IMR-90 (cell line): ENCODE measurements at regions not wholly inside any gene's neighbourhood (a gene's known extent, or its start where the extent isn't known, plus 50 kb on each side); places are given as distances from the start of the nearest gene placed in this dataset.

ENCODE experiments used
- ATAC-seq: fragments of 200-7000 bp; cut with Tn5 transposase; 2 replicates; pipeline ENCODE4 v1.9.1; 2020; ENCODE audit warnings: low read depth, mild to moderate bottlenecking, moderate library complexity
- BruUV-seq: library from RNA; stranded (reverse); fragments of 400-500 nt; replicated peaks from 2 replicates; lab custom pipeline; 2021; lab: Mats Ljungman, UMichigan
- CTCF ChIA-PET: fragments of 300-600 bp; formaldehyde crosslinking; extraction: SDS; loops from one replicate; lab custom pipeline; 2021; ENCODE audit warnings: antibody characterized with exemption; lab: Yijun Ruan, JAX
- POLR2A ChIA-PET: fragments of 300-600 bp; sonication (Branson Sonifier 250); formaldehyde crosslinking; loops from one replicate; lab custom pipeline; 2022; ENCODE audit warnings: antibody characterized with exemption; ENCODE audit not compliant: unreplicated experiment; lab: Charles Lee
- DNase-seq: peaks from one replicate; pipeline ENCODE4 v3.0.0; 2013
- H2AFZ ChIP-seq: replicated peaks from 2 replicates; pipeline ENCODE3; 2013; ENCODE audit warnings: low read length, mild to moderate bottlenecking; ENCODE audit not compliant: poor library complexity
- H2AK5ac ChIP-seq: 2 replicates; pipeline ENCODE4 v1.6.1; 2013; ENCODE audit warnings: low read depth, low read length, inconsistent platforms
- H2AK9ac ChIP-seq: replicated peaks from 2 replicates; pipeline ENCODE3; 2013; ENCODE audit warnings: mild to moderate bottlenecking, low read depth, low read length, moderate library complexity; ENCODE audit not compliant: poor library complexity
- H2BK120ac ChIP-seq: 2 replicates; pipeline ENCODE4 v1.6.1; 2013; ENCODE audit warnings: low read depth, low read length, inconsistent platforms
- H2BK15ac ChIP-seq: 3 replicates; pipeline ENCODE4 v1.6.1; 2013; ENCODE audit warnings: low read depth, low read length, inconsistent platforms
- H2BK20ac ChIP-seq: 2 replicates; pipeline ENCODE4 v1.6.1; 2013; ENCODE audit warnings: low read depth, mild to moderate bottlenecking, inconsistent platforms, low read length, moderate library complexity
- H2BK5ac ChIP-seq: 2 replicates; pipeline ENCODE4 v1.6.1; 2013; ENCODE audit warnings: mild to moderate bottlenecking, low read depth, low read length, inconsistent platforms; ENCODE audit not compliant: poor library complexity, severe bottlenecking
- H3K14ac ChIP-seq: replicated peaks from 2 replicates; pipeline ENCODE4 v1.6.1; 2013; ENCODE audit warnings: low read depth, low read length, inconsistent platforms
- H3K18ac ChIP-seq: 2 replicates; pipeline ENCODE4 v1.6.1; 2013; ENCODE audit warnings: low read depth, low read length, control low read depth
- H3K23ac ChIP-seq: 2 replicates; pipeline ENCODE4 v1.6.1; 2013; ENCODE audit warnings: low read depth, low read length, inconsistent platforms
- H3K27ac ChIP-seq: 2 replicates; pipeline ENCODE4 v1.5.1; 2013; ENCODE audit warnings: mild to moderate bottlenecking, control low read depth, low read length; ENCODE audit not compliant: insufficient read depth
- H3K27me3 ChIP-seq: 2 replicates; pipeline ENCODE4 v1.6.1; 2013; ENCODE audit warnings: low read length; ENCODE audit not compliant: control insufficient read depth, insufficient read depth
- H3K36me3 ChIP-seq: 2 replicates; pipeline ENCODE4 v1.6.1; 2013; ENCODE audit warnings: low read length, mixed read lengths; ENCODE audit not compliant: control insufficient read depth, insufficient read depth
- H3K4ac ChIP-seq: 2 replicates; pipeline ENCODE4 v1.6.1; 2013; ENCODE audit warnings: low read depth, low read length, inconsistent platforms
- H3K4me1 ChIP-seq: 2 replicates; pipeline ENCODE4 v1.6.1; 2013; ENCODE audit warnings: low read length, mixed read lengths; ENCODE audit not compliant: control insufficient read depth, insufficient read depth
- H3K4me2 ChIP-seq: 2 replicates; pipeline ENCODE4 v1.6.1; 2013; ENCODE audit warnings: low read depth, mild to moderate bottlenecking, control low read depth, low read length, moderate library complexity
- H3K4me3 ChIP-seq: 2 replicates; pipeline ENCODE4 v1.5.1; 2013; ENCODE audit warnings: low read depth, mild to moderate bottlenecking, control low read depth, low read length, moderate library complexity; ENCODE audit not compliant: insufficient read depth
- H3K56ac ChIP-seq: 2 replicates; pipeline ENCODE4 v1.6.1; 2013; ENCODE audit warnings: low read length, inconsistent platforms; ENCODE audit not compliant: insufficient read depth; ENCODE audit errors: extremely low read depth
- H3K79me1 ChIP-seq, 2 experiments: 2 replicates each; pipeline ENCODE4 v1.6.1; 2013; ENCODE audit warnings: low read length in 2 of 2, inconsistent platforms in 1 of 2, low read depth in 1 of 2
- H3K9ac ChIP-seq: 2 replicates; pipeline ENCODE4 v1.6.1; 2013; ENCODE audit warnings: low read depth, low read length, control low read depth
- H3K9me1 ChIP-seq: 2 replicates; pipeline ENCODE4 v1.6.1; 2013; ENCODE audit warnings: low read length, inconsistent platforms; ENCODE audit not compliant: insufficient read depth
- H3K9me3 ChIP-seq: 2 replicates; pipeline ENCODE4 v1.6.1; 2013; ENCODE audit warnings: low read length; ENCODE audit not compliant: control insufficient read depth, insufficient read depth
- H4K20me1 ChIP-seq: 2 replicates; pipeline ENCODE4 v1.6.1; 2013; ENCODE audit warnings: low read length, inconsistent platforms; ENCODE audit not compliant: insufficient read depth
- H4K5ac ChIP-seq: 2 replicates; pipeline ENCODE4 v1.6.1; 2013; ENCODE audit warnings: mild to moderate bottlenecking, low read depth, low read length, control low read depth
- H4K8ac ChIP-seq, 2 experiments: 2 replicates each; pipeline ENCODE4 v1.6.1; 2013; ENCODE audit warnings: low read depth in 2 of 2, low read length in 2 of 2, control low read depth in 1 of 2, inconsistent platforms in 1 of 2
- H4K91ac ChIP-seq: 2 replicates; pipeline ENCODE4 v1.6.1; 2013; ENCODE audit warnings: low read depth, low read length, inconsistent platforms; ENCODE audit not compliant: insufficient read depth
- CEBPB ChIP-seq: IDR thresholded peaks from 2 replicates; pipeline ENCODE4 v1.6.1; 2012; ENCODE audit warnings: low read depth, low read length, improper control_type of control experiment
- CHD1 ChIP-seq: IDR thresholded peaks from 2 replicates; pipeline ENCODE4 v1.6.1; 2012; ENCODE audit warnings: low read depth, low read length, improper control_type of control experiment
- FOS ChIP-seq: fragments of 150-350 bp; IDR thresholded peaks from 2 replicates; pipeline ENCODE4 v1.6.1; 2016; ENCODE audit warnings: low read depth, low read length
- MAFK ChIP-seq: IDR thresholded peaks from 2 replicates; pipeline ENCODE4 v1.6.1; 2012; ENCODE audit warnings: low read depth, low read length, improper control_type of control experiment
- MXI1 ChIP-seq: IDR thresholded peaks from 2 replicates; pipeline ENCODE4 v1.6.1; 2012; ENCODE audit warnings: low read depth, mild to moderate bottlenecking, low read length, moderate library complexity, borderline replicate concordance
- NFE2L2 ChIP-seq: fragments of 150-350 bp; IDR thresholded peaks from 2 replicates; pipeline ENCODE4 v1.6.1; 2016; ENCODE audit warnings: low read depth, mild to moderate bottlenecking, low read length
- POLR2A ChIP-seq: IDR thresholded peaks from 2 replicates; pipeline ENCODE4 v1.6.1; 2012; ENCODE audit warnings: mild to moderate bottlenecking, low read depth, low read length
- RCOR1 ChIP-seq: IDR thresholded peaks from 2 replicates; pipeline ENCODE4 v1.6.1; 2012; ENCODE audit warnings: mild to moderate bottlenecking, low read length, improper control_type of control experiment; ENCODE audit not compliant: insufficient replicate concordance
- RFX5 ChIP-seq: IDR thresholded peaks from 2 replicates; pipeline ENCODE4 v1.8.0; 2012; ENCODE audit warnings: low read depth, mild to moderate bottlenecking, low read length, moderate library complexity
- SMC3 ChIP-seq: fragments of 150-350 bp; IDR thresholded peaks from 2 replicates; pipeline ENCODE4 v1.6.1; 2016; ENCODE audit warnings: low read depth, mild to moderate bottlenecking, antibody characterized with exemption, low read length, moderate library complexity
- WGBS, 2 experiments: methylation state at CpG; one replicate each; pipeline versions ENCODE4 v1.1.5 to v1.1.7; 2013; ENCODE audit warnings: missing lambda C conversion rate in 2 of 2; ENCODE audit not compliant: insufficient read length in 1 of 2; ENCODE audit errors: extremely low coverage in 2 of 2; 5-methylcytosine and 5-hydroxymethylcytosine counted together
- dilution Hi-C: fragments of 300-500 bp; cut with HindIII; formaldehyde crosslinking; loops from one replicate; pipeline ENCODE4 v1.14.3; 2018; ENCODE audit warnings: low sequenced_read_pairs; ENCODE audit not compliant: unreplicated experiment
- in situ Hi-C: fragments of 300-500 bp; cut with MboI; formaldehyde crosslinking; loops from 3 replicates; pipeline ENCODE4 v1.14.3; 2019; ENCODE audit warnings: low sequenced_read_pairs, inconsistent platforms, mixed read lengths
- intact Hi-C: fragments of 100-400 bp; cut with micrococcal nuclease; formaldehyde crosslinking; loops from 2 replicates; pipeline ENCODE4 v1.10.0; 2022
- TF ChIP-seq, protein P1 (sequence below): conservative IDR thresholded peaks from 2 replicates; pipeline ENCODE4 v1.5.1; 2012; ENCODE audit warnings: mild to moderate bottlenecking, low read depth, low read length, improper control_type of control experiment
- TF ChIP-seq, protein P2 (sequence below): fragments of 150-350 bp; IDR thresholded peaks from 2 replicates; pipeline ENCODE4 v1.6.1; 2017; ENCODE audit warnings: mild to moderate bottlenecking, antibody characterized with exemption, low read length, low read depth

DNA sequence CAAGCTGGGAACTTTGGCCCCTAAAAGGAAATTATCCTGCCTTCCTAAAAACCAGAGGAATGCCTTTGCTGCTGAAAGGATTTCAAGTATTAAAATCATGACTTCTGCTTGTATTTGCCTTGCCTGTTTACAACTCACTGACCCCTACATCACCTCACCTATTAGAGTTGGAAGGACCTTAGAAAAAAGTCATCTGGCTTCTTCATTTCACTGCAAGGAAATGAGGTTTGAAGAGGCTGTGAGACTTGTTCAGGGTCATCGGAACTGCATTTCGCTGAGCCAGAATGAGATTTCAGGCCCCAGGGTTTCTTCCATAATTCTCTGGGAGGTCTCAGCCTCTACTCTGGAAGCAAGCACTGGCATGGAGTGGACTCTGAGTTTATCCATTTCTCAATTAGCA is 304.1 kb downstream of the BUD13 start:
- Histone ChIP-seq H3K4ac (no peak overlapping the region), H2AFZ (no peak overlapping the region), H3K36me3 (no peaks in the 10 kb centered on the region), H3K27me3 (no peaks in the 10 kb centered on the region; the same call in 1 of the 2 replicates), H3K79me1 (no peaks in the 10 kb centered on the region), H4K91ac (no peak overlapping the region), H3K27ac (no peak overlapping the region), H3K56ac (no peak overlapping the region), H3K4me1 (no peaks in the 10 kb centered on the region), H4K5ac (no peak overlapping the region), H4K20me1 (no peaks in the 10 kb centered on the region), H4K8ac (no peak overlapping the region), H2AK5ac (no peak overlapping the region), H2BK5ac (no peak overlapping the region), H3K4me2 (no peak overlapping the region), H2BK20ac (no peak overlapping the region), H2BK120ac (no peak overlapping the region), H3K23ac (no peak overlapping the region), H3K4me3 (no peak overlapping the region), H2AK9ac (no peak overlapping the region), H3K14ac (no peak overlapping the region), H3K9ac (no peak overlapping the region), H3K9me3 (no peaks in the 10 kb centered on the region), H3K18ac (no peak overlapping the region), H2BK15ac (no peak overlapping the region), H3K9me1 (no peaks in the 10 kb centered on the region)
- CTCF ChIA-PET, result no interaction called here
- POLR2A ChIA-PET, result no interaction called here
- DNase-seq, result no peak
- intact Hi-C loops, result no loop called here
- dilution Hi-C loops, result no loop called here
- no peak for ATAC-seq
- TF ChIP-seq NFE2L2 (no peak), CHD1 (no peak), MXI1 (no peak), SMC3 (no peak), FOS (no peak), CEBPB (no peak), MAFK (no peak), RCOR1 (no peak), POLR2A (no peak), RFX5 (no peak)
- TF ChIP-seq, protein P1, sequence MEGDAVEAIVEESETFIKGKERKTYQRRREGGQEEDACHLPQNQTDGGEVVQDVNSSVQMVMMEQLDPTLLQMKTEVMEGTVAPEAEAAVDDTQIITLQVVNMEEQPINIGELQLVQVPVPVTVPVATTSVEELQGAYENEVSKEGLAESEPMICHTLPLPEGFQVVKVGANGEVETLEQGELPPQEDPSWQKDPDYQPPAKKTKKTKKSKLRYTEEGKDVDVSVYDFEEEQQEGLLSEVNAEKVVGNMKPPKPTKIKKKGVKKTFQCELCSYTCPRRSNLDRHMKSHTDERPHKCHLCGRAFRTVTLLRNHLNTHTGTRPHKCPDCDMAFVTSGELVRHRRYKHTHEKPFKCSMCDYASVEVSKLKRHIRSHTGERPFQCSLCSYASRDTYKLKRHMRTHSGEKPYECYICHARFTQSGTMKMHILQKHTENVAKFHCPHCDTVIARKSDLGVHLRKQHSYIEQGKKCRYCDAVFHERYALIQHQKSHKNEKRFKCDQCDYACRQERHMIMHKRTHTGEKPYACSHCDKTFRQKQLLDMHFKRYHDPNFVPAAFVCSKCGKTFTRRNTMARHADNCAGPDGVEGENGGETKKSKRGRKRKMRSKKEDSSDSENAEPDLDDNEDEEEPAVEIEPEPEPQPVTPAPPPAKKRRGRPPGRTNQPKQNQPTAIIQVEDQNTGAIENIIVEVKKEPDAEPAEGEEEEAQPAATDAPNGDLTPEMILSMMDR, result no peak
- TF ChIP-seq, protein P2, sequence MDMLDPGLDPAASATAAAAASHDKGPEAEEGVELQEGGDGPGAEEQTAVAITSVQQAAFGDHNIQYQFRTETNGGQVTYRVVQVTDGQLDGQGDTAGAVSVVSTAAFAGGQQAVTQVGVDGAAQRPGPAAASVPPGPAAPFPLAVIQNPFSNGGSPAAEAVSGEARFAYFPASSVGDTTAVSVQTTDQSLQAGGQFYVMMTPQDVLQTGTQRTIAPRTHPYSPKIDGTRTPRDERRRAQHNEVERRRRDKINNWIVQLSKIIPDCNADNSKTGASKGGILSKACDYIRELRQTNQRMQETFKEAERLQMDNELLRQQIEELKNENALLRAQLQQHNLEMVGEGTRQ, result no peak
- BruUV-seq, result no TSS peak
- in situ Hi-C loops, result no loop called here
- no CpG with 5 or more reads among the region's 2 CpGs for WGBS, 2 experiments
